NCI-H526 treated with DMSO at 0.1 percent for 48 hours (cell line): ENCODE measurements at regions not wholly inside any gene's neighbourhood (a gene's known extent, or its start where the extent isn't known, plus 50 kb on each side); places are given as distances from the start of the nearest gene placed in this dataset.

Experiments used
- DNase-seq: peaks from one replicate; lab custom pipeline; 2025; lab: John Stamatoyannopoulos, UW

DNA sequence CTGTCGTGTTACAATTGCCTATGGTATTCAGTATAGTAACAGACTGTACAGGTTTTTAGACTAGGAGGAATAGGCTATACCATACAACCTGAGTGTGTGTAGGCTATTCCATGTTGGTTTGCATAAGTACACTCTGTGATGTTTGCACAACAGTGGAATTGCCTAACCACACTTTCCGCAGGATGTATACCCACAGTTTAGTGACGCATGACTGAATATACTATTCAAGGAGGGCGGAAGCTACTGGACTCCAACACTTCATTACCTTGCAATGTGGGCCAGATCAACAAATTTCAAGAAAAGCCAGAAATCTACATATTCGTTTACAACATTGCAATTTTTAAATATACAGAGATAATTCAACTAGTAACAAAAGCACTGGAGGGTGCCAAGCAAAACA lies 317.2 kb downstream of the PDGFC start:
- DNase-seq, result peak; percentile 53

DNA sequence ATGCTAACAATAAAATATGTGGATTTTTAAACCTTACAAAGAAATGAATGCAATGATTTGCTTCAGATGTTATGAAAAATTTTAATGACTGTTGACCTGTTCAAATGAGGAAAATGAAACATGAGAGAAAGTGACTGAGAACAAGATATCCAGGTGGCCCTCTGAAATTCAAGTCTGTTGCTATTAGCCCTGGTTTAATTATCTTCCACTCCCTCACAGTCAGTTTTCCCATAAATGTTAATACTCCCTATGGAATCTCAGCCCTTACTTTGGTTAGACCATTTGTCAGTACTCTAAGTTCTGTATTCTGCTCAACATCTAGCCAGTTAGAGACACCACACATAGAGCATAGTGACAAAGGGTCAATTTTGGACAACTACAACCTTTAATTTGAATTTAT lies 327.8 kb downstream of the PDGFC start:
- no peak for DNase-seq

GRCh38 chr4:156642161-156642560 lies 329.4 kb downstream of the PDGFC start:
- no peak for DNase-seq

DNA sequence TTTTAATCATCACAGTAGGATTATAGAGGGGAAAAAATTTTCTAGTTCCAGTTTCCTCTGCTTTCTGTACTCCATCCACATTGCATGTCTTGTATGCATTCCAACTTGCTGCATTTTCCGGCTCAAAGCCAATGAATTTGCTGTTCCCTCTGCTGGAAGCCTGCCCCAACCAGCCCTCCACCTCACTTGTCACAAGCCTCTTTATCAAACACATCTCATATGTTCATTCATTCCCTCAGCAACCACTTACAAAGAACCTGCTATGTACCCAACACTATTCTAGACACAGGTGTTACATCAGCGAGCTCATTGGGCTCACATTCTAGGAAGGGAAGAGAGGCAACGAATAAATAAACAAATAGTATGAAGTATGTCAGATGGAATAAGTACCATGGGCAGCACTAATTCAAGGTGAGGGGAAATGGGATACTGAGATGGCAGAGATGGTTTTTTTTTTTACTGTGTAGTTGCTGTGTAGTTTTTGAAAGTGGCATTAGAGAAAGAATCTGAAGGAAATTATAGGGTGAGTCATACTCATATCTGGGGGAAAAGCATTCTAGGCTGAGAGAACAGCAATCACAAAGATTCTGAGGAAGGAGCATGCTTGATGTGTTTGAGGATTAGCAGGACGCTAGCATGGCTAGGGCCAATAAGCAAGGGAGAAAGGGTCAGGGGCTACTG lies 332.5 kb downstream of the PDGFC start:
- DNase-seq, result no peak

DNA sequence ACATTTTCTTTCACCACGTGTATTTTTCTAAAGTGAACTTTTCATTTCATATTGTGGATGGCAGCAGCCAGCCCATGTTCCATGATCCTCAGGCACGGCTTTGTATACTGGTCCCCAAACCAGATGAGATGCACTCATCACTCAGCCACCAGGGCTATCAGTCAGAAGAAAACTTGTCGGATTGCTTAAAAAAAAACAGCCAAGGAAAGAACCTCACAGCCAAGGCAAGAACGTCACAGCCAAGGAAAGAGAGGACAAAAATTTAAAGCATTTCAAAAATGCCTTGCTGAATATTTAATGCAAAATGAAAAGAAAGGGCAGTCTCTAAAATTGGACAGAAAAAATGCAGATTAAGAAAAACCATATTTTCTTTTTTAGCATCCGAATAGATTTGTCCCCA lies 333.3 kb downstream of the PDGFC start:
- no peak for DNase-seq

GRCh38 chr4:156636381-156636780 lies 335.2 kb downstream of the PDGFC start:
- DNase-seq, result no peak

- DNase-seq, result no peak
Observed at GRCh38 chr4:156635051-156635450, 336.5 kb downstream of the PDGFC start.

DNA sequence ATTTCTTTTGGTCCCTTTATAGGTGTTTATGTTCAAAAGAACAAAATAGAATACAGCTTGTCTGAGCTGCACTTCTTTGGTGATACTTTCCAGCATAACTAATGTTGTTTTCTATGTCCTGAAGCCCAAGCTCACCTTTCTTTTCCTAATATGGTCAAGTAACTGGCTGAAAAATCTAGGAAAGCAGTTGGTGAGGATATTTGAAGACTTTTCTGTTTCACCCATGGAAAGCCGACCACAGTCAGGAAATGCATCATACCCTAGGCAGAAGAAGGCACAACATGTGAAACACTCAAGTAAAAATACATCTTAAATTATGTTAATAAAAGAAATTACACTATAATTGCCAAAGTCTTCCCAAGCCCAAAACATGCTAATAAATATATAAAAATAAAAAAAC lies 337.0 kb downstream of the PDGFC start:
- DNase-seq, result no peak

GRCh38 chr4:156633847-156634246 lies 337.8 kb downstream of the PDGFC start:
- DNase-seq, result no peak

GRCh38 chr4:156628858-156629257 lies 342.7 kb downstream of the PDGFC start:
- no peak for DNase-seq

DNA sequence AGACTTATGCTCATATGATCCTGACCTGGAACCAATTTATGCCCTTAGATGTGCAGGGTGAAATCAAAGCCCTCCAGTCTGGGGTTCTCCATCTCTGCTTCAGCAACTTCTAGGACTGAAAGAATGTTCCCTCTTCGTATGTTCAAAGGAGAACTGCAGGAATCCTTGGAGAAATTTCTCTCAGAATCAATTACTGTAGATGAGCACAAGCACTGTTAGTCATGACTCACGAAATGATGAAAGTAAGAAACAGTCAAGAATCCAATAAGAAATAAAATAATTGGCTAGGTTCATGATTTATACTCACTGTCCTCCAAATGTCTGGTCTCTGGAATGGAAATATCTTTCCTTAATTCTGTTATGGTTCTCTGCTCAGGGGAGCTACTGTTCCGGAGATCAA lies 348.2 kb downstream of the PDGFC start:
- DNase-seq, result no peak

DNA sequence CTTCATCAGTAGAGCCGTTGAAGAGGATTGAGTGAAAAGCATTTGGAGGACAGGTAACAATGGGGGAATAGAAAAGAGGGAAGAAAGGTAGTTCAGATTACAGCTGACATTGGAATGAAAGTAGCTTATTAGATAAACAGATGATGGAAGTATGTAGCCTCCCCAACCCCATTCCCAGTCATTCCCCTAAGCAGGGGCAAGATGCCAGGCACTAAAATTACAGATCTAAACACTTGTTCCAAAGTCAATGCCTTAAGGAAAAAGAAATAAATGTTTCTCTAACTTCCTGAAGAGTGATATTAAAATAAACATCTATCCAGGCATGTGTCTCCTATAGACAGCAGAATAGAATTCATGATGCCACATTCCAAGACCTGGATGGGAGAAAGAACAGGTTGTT lies 350.8 kb downstream of the PDGFC start:
- DNase-seq, result no peak

DNA sequence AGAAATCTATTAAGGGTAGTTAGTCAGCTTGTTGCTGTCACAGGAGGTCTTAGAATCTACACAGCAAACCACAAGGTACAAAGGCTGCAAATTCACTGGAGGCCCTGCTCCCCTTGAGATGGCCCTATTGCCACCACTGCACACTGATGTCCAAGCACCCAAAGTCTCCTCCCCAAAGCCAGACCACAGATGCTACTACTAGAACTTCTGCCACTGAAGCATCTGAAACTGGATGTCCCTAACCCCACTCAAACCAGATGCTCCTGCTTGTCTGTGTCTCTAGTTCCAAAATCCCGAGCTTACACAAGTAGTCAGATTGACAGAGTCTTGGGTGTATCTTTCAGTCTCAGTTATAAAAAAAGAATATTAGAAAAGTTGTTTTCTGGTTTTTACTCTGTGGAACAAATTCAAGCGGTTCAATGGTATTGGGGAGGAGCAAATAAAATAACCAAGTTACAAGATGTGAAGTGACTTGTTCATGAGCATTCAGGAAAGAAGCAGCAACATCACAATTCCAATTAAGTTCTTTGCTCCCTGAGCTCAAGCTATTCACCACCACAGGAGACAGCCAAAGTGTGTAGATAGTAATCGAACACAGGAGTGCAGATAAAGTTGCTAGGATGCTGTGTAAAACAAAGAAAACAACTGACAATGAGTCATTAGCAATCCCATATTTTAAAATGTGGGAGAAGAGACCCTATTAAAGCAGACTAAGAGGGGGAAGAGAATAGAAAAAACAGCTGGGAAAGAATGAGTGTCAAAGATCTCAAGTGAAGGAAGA lies 352.3 kb downstream of the PDGFC start:
- no peak for DNase-seq

- no peak for DNase-seq
Observed at GRCh38 chr4:156615066-156615531, 356.5 kb downstream of the PDGFC start.

DNA sequence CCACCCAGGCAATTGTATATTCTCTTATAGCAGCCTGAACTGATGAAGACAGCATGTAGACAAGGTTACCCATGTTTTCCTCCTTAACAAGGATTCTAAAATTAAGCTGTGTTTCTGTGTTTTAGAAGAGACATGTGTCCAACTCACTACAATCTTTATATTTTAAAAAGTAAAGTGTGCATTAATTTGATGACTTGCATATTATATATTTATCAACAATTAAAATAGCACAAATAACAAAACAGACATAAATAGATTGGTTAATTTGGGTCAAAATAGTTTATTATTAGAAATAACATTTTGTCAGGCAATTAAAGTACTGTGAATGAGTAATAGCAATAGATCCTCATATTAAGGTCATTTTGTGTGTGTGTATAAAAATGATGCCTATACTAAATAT lies 357.1 kb downstream of the PDGFC start:
- DNase-seq, result no peak

- DNase-seq, result no peak
Observed at GRCh38 chr4:156609421-156609820, 362.2 kb downstream of the PDGFC start.

DNA sequence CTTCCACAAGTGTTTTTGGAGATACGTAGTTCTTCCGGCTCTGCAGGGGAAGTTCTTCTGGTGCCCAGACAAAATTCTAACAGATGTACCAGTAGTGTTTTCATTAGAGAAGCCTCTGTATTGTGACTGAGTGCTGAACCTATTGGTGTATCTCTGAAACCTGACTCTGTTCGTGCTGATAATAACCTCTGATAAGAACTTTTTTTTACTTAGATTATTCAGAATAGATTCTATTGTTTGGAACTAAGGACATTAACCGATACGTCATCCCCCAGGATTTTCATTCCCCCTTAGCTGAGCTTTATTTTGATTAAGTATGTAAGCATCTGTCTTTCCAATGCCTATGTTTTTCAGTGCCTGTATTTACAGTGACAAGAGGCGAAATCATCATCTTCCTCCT lies 362.9 kb downstream of the PDGFC start:
- DNase-seq, result no peak

DNA sequence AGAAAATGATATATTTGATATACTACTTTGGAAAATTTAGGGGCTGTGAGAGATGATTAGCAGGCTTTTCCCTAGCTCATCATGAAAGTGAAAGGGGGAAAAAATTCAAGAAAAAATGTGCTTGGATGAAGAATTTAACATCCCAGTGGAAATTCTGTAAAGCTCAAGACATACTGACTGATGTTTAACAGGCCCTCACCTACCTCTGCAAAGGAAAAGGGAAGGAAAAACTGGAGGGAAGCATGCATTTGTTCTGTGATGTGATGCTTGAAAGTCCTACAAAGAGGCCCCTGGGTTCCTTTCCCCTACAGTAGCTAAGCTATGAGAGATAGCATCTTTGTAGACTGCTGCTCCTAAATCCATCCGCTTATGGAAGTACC lies 364.1 kb downstream of the PDGFC start:
- no peak for DNase-seq

- DNase-seq, result no peak
Observed at GRCh38 chr4:156606554-156607477, 364.8 kb downstream of the PDGFC start.

DNA sequence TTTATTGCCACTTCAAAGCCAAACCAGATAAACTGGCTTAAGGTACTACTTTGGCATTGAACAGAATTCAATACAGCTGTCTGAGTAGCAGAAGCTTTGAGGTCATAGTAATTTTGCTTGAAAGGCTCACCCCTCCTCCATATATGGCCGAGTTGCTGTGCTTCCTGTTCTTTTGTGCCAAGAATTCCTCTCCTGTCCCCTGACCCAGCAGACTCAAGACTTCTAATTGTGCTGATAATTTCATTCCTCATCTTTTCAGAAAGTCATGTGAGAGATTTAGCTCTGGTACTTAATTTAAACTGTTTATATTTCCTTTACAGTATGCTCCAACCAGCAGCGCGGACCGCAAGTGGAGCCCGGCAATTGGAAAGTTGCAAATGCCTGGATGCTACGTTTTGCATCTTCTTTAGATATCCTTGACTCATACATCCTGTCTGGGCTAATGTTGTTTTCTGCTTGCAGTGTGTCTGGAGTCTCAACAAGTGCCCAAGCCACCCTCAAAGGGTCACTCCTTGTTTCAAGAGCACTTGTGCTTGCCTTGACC lies 373.4 kb downstream of the PDGFC start:
- no peak for DNase-seq

DNA sequence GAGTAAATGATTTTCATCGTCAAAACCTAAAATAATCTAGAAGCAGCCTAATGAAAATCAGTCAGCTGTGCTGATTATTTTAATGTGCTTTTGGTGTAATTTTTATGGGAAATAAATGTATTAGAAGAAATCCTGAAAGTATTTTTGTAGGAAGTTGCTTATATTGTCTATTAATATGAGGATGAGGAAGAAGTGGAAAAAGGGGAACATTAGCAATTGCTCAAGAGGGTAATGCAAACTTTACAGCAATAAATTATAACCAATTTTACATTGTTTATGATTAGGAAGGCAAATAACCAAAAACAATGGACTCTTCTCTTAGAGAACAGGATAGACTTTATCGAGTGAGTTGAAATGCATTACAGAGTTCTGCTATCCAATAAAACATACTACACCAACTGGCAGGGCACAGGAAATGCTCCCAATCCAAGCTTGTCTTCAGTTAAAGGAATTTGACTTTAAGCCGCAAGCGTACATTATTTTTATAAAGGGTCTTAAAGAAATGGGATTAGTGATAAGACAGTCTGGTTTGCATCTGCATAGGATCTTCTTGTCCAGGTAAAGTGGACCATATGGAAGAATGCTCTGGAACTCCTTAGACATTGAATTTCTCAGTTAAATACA lies 374.8 kb downstream of the PDGFC start:
- no peak for DNase-seq

- DNase-seq, result no peak
Observed at GRCh38 chr4:156596026-156596425, 375.6 kb downstream of the PDGFC start.
